Vagina (tissue), 2 donors: ENCODE measurements at regions not wholly inside any gene's neighbourhood (a gene's known extent, or its start where the extent isn't known, plus 50 kb on each side); places are given as distances from the start of the nearest gene placed in this dataset.

Experiments used
- POLR2A ChIP-seq, 2 donors: fragments of 450-650 bp; IDR thresholded peaks; one replicate each; pipeline ENCODE4 v1.6.1; 2017; ENCODE audit warnings: antibody characterized with exemption in 2 of 2, mild to moderate bottlenecking in 2 of 2, moderate library complexity in 2 of 2
- TF ChIP-seq, protein P1 (sequence below), 3 experiments: fragments of 450-650 bp in 2 of 3; fragments of 200-600 bp in 1 of 3; sonication (generic) in 1 of 3; IDR thresholded peaks; one replicate each; pipeline ENCODE4 v1.5.1; 2017 to 2019; ENCODE audit warnings: antibody characterized with exemption in 3 of 3, mild to moderate bottlenecking in 2 of 3, moderate library complexity in 2 of 3

DNA sequence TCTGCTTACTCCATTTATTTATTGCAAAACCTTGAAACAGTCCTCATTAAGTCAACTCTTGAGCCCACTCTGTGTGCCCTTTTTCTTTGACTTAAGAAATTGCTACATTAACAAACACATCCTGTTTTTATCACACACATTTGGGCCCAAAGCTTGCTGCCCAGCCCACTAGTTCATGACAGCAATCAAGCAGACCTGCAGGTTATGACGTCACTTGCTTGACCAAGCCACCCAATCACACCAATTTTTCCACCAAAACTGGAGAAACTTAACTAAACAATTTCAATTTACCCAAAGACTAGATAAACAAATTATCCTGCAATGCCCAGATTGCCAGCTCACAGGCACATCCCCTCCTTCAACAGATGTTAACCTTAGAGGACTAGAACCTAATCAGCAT lies 120.7 kb downstream of the ZNF429 start:
- TF ChIP-seq POLR2A (IDR thresholded peaks at IDR 0.05) = no peak
- TF ChIP-seq, protein P1, sequence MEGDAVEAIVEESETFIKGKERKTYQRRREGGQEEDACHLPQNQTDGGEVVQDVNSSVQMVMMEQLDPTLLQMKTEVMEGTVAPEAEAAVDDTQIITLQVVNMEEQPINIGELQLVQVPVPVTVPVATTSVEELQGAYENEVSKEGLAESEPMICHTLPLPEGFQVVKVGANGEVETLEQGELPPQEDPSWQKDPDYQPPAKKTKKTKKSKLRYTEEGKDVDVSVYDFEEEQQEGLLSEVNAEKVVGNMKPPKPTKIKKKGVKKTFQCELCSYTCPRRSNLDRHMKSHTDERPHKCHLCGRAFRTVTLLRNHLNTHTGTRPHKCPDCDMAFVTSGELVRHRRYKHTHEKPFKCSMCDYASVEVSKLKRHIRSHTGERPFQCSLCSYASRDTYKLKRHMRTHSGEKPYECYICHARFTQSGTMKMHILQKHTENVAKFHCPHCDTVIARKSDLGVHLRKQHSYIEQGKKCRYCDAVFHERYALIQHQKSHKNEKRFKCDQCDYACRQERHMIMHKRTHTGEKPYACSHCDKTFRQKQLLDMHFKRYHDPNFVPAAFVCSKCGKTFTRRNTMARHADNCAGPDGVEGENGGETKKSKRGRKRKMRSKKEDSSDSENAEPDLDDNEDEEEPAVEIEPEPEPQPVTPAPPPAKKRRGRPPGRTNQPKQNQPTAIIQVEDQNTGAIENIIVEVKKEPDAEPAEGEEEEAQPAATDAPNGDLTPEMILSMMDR (IDR thresholded peaks at IDR 0.05) = no peak
